Keratinocyte (primary cell): ENCODE measurements at regions not wholly inside any gene's neighbourhood (a gene's known extent, or its start where the extent isn't known, plus 50 kb on each side); places are given as distances from the start of the nearest gene placed in this dataset.

Experiments
- DNase-seq: peaks from one replicate; pipeline ENCODE4 v3.0.0-alpha.2; 2011; ENCODE audit warnings: low read depth, missing footprints, low spot score
- FAIRE-seq: peaks from 2 replicates; lab custom pipeline; 2011; peaks lifted over from hg19 to GRCh38; lab: Jason Lieb, UNC
- H2AFZ ChIP-seq: 2 replicates; pipeline ENCODE4 v1.6.0; 2012; ENCODE audit warnings: low read length, control low read depth, inconsistent platforms; ENCODE audit not compliant: control insufficient read depth
- H3K27ac ChIP-seq: 2 replicates; pipeline ENCODE4 v1.5.1; 2011; ENCODE audit warnings: low read length; ENCODE audit not compliant: control insufficient read depth, insufficient read depth
- H3K27me3 ChIP-seq: 3 replicates; pipeline ENCODE4 v1.6.0; 2011; ENCODE audit warnings: low read length; ENCODE audit not compliant: control insufficient read depth, insufficient read depth; ENCODE audit errors: extremely low read depth
- H3K36me3 ChIP-seq, 2 experiments: 2 replicates in 1 of 2; 3 replicates in 1 of 2; pipeline ENCODE4 v1.5.1; 2011; ENCODE audit warnings: low read length in 2 of 2, mild to moderate bottlenecking in 1 of 2; ENCODE audit not compliant: control insufficient read depth in 2 of 2, insufficient read depth in 2 of 2; ENCODE audit errors: extremely low read depth in 1 of 2
- H3K4me1 ChIP-seq: 3 replicates; pipeline ENCODE4 v1.5.1; 2011; ENCODE audit warnings: low read length; ENCODE audit not compliant: control insufficient read depth, insufficient read depth; ENCODE audit errors: extremely low read depth
- H3K4me2 ChIP-seq: 3 replicates; pipeline ENCODE4 v1.6.0; 2011; ENCODE audit warnings: low read depth, low read length; ENCODE audit not compliant: control insufficient read depth, insufficient read depth; ENCODE audit errors: extremely low read depth
- H3K4me3 ChIP-seq, 3 experiments: fragments of 200-600 bp in 1 of 3; sonication (generic) in 1 of 3; 2 replicates in 2 of 3; 3 replicates in 1 of 3; pipeline ENCODE4 v1.5.1; 2011 to 2016; ENCODE audit warnings: low read length in 3 of 3, mild to moderate bottlenecking in 3 of 3, control low read depth in 2 of 3, inconsistent platforms in 1 of 3, low read depth in 1 of 3, mixed read lengths in 1 of 3, mixed run types in 1 of 3, moderate library complexity in 1 of 3; ENCODE audit not compliant: control insufficient read depth in 2 of 3, insufficient read depth in 2 of 3; ENCODE audit errors: extremely low read depth in 1 of 3
- H3K79me2 ChIP-seq: 2 replicates; pipeline ENCODE4 v1.6.0; 2012; ENCODE audit warnings: low read length; ENCODE audit not compliant: control insufficient read depth, insufficient read depth
- H3K9ac ChIP-seq: 3 replicates; pipeline ENCODE4 v1.6.0; 2011; ENCODE audit warnings: low read length; ENCODE audit not compliant: control insufficient read depth, insufficient read depth; ENCODE audit errors: extremely low read depth
- H3K9me1 ChIP-seq: 3 replicates; pipeline ENCODE4 v1.6.0; 2011; ENCODE audit warnings: low read length; ENCODE audit not compliant: control insufficient read depth, insufficient read depth; ENCODE audit errors: extremely low read depth
- H3K9me3 ChIP-seq: 2 replicates; pipeline ENCODE4 v1.5.1; 2012; ENCODE audit warnings: low read depth, low read length; ENCODE audit not compliant: control insufficient read depth
- H4K20me1 ChIP-seq: 3 replicates; pipeline ENCODE4 v1.6.0; 2011; ENCODE audit warnings: low read length; ENCODE audit not compliant: control insufficient read depth, insufficient read depth; ENCODE audit errors: extremely low read depth
- EZH2 ChIP-seq: IDR thresholded peaks from one replicate; pipeline ENCODE4 v1.6.1; 2012; ENCODE audit warnings: inconsistent platforms, mild to moderate bottlenecking, low read length, moderate library complexity
- dilution Hi-C: fragments of 300-500 bp; cut with MboI; formaldehyde crosslinking; loops from one replicate; pipeline ENCODE4 v1.7.0; 2020; ENCODE audit warnings: low sequenced_read_pairs; ENCODE audit not compliant: extremely low pct_ligation_motif_present
- TF ChIP-seq, protein P1 (sequence below), 3 experiments: IDR thresholded peaks in 1 of 3; conservative IDR thresholded peaks in 1 of 3; optimal IDR thresholded peaks in 1 of 3; 2 replicates in 2 of 3; 3 replicates in 1 of 3; pipeline versions ENCODE3 to v1.5.1; 2011; ENCODE audit warnings: low read length in 3 of 3, mild to moderate bottlenecking in 3 of 3, moderate library complexity in 2 of 3, control low read depth in 1 of 3, inconsistent platforms in 1 of 3; ENCODE audit not compliant: insufficient read depth in 2 of 3; ENCODE audit errors: extremely low read depth in 1 of 3

- Histone ChIP-seq H3K4me2 (no peak overlapping the region), H4K20me1 (no peaks in the 10 kb centered on the region), H3K27ac (no peak overlapping the region), H2AFZ (no peak overlapping the region), H3K36me3 (no peaks in the 10 kb centered on the region), H3K9me3 (no peaks in the 10 kb centered on the region), H3K4me1 (no peaks in the 10 kb centered on the region), H3K4me3 (no peak overlapping the region), H3K79me2 (no peaks in the 10 kb centered on the region), H3K9me1 (no peaks in the 10 kb centered on the region), H3K9ac (no peak overlapping the region), H3K27me3 (no peaks in the 10 kb centered on the region)
- FAIRE-seq (no peak), DNase-seq (no peak)
- dilution Hi-C loops, result no loop called here
- TF ChIP-seq EZH2, result no peak
- TF ChIP-seq, protein P1, sequence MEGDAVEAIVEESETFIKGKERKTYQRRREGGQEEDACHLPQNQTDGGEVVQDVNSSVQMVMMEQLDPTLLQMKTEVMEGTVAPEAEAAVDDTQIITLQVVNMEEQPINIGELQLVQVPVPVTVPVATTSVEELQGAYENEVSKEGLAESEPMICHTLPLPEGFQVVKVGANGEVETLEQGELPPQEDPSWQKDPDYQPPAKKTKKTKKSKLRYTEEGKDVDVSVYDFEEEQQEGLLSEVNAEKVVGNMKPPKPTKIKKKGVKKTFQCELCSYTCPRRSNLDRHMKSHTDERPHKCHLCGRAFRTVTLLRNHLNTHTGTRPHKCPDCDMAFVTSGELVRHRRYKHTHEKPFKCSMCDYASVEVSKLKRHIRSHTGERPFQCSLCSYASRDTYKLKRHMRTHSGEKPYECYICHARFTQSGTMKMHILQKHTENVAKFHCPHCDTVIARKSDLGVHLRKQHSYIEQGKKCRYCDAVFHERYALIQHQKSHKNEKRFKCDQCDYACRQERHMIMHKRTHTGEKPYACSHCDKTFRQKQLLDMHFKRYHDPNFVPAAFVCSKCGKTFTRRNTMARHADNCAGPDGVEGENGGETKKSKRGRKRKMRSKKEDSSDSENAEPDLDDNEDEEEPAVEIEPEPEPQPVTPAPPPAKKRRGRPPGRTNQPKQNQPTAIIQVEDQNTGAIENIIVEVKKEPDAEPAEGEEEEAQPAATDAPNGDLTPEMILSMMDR (optimal IDR thresholded peaks at IDR 0.05 in 1 of 3, IDR thresholded peaks at IDR 0.05 in 1 of 3, conservative IDR thresholded peaks at IDR 0.05 in 1 of 3; ENCODE audit: extremely low read depth in 1 of 3, insufficient read depth in 2 of 3, low read length in 3 of 3), result no peak
Measured at GRCh38 chr6:18693881-18694280, 306.7 kb downstream of the RNF144B start.

- no peaks in the 10 kb centered on the region for H3K9me1 ChIP-seq
- H3K9ac ChIP-seq, result no peak overlapping the region
- H3K4me2 ChIP-seq, result no peak overlapping the region
- TF ChIP-seq EZH2, result no peak
- TF ChIP-seq, protein P1 (optimal IDR thresholded peaks at IDR 0.05 in 1 of 3, IDR thresholded peaks at IDR 0.05 in 1 of 3, conservative IDR thresholded peaks at IDR 0.05 in 1 of 3; ENCODE audit: extremely low read depth in 1 of 3, insufficient read depth in 2 of 3, low read length in 3 of 3), result no peak
- H2AFZ ChIP-seq, result no peak overlapping the region
- DNase-seq, result no peak
- no peaks in the 10 kb centered on the region for H3K79me2 ChIP-seq
- no peaks in the 10 kb centered on the region for H4K20me1 ChIP-seq
- no peak overlapping the region for H3K27ac ChIP-seq
- H3K4me3 ChIP-seq, result no peak overlapping the region
- no peaks in the 10 kb centered on the region for H3K4me1 ChIP-seq
- dilution Hi-C loops, result no loop called here
- no peaks in the 10 kb centered on the region for H3K36me3 ChIP-seq
- no peaks in the 10 kb centered on the region for H3K27me3 ChIP-seq
- no peaks in the 10 kb centered on the region for H3K9me3 ChIP-seq
- FAIRE-seq, result no peak
Measured at GRCh38 chr6:18703546-18703945, 316.4 kb downstream of the RNF144B start.
